DND-41 (cell line): ENCODE measurements at regions not wholly inside any gene's neighbourhood (a gene's known extent, or its start where the extent isn't known, plus 50 kb on each side); places are given as distances from the start of the nearest gene placed in this dataset.

Source experiments
- ATAC-seq: fragments of 200-7000 bp; cut with Tn5 transposase; 3 replicates; pipeline ENCODE4 v1.9.1; 2021; ENCODE audit warnings: low read depth; ENCODE audit not compliant: insufficient read depth
- DNase-seq: peaks from one replicate; pipeline ENCODE4 v3.0.0-alpha.2; 2020
- H2AFZ ChIP-seq: 2 replicates; pipeline ENCODE4 v1.6.0; 2012; ENCODE audit warnings: low read depth, low read length
- H3K27ac ChIP-seq: 2 replicates; pipeline ENCODE4 v1.5.1; 2012; ENCODE audit warnings: low read length, inconsistent platforms
- H3K27me3 ChIP-seq: fragments of 200-600 bp; sonication (generic); 2 replicates; pipeline ENCODE4 v1.6.0; 2012; ENCODE audit warnings: low read length, mild to moderate bottlenecking, inconsistent platforms; ENCODE audit not compliant: insufficient read depth, poor library complexity
- H3K36me3 ChIP-seq: 2 replicates; pipeline ENCODE4 v1.5.1; 2012; ENCODE audit warnings: low read length, inconsistent platforms; ENCODE audit not compliant: insufficient read depth
- H3K4me1 ChIP-seq: 2 replicates; pipeline ENCODE4 v1.5.1; 2012; ENCODE audit warnings: mild to moderate bottlenecking, low read length; ENCODE audit not compliant: insufficient read depth
- H3K4me2 ChIP-seq: 2 replicates; pipeline ENCODE4 v1.6.0; 2012; ENCODE audit warnings: mild to moderate bottlenecking, moderate library complexity, low read length, inconsistent platforms; ENCODE audit not compliant: insufficient read depth
- H3K4me3 ChIP-seq, 2 experiments: fragments of 200-600 bp in 1 of 2; shearing (Covaris generic) in 1 of 2; 2 replicates each; pipeline ENCODE4 v1.5.1; 2012 to 2016; ENCODE audit warnings: inconsistent platforms in 2 of 2, low read length in 2 of 2, mild to moderate bottlenecking in 2 of 2, low read depth in 1 of 2, moderate library complexity in 1 of 2
- H3K79me2 ChIP-seq: 2 replicates; pipeline ENCODE4 v1.6.0; 2012; ENCODE audit warnings: low read length, inconsistent platforms; ENCODE audit not compliant: insufficient read depth
- H3K9ac ChIP-seq: 2 replicates; pipeline ENCODE4 v1.6.0; 2012; ENCODE audit warnings: low read depth, mild to moderate bottlenecking, inconsistent platforms, low read length, moderate library complexity
- H3K9me3 ChIP-seq: 2 replicates; pipeline ENCODE4 v1.5.1; 2012; ENCODE audit warnings: low read length, moderate library complexity, mild to moderate bottlenecking, inconsistent platforms; ENCODE audit not compliant: insufficient read depth, severe bottlenecking
- H4K20me1 ChIP-seq: 2 replicates; pipeline ENCODE4 v1.6.0; 2012; ENCODE audit warnings: low read length; ENCODE audit not compliant: insufficient read depth
- CTCF ChIP-seq: IDR thresholded peaks from 2 replicates; pipeline ENCODE4 v1.5.1; 2012; ENCODE audit warnings: borderline replicate concordance, low read length, moderate library complexity, mild to moderate bottlenecking; ENCODE audit not compliant: poor library complexity, severe bottlenecking; ENCODE audit errors: extremely low read depth
- EZH2 ChIP-seq: IDR thresholded peaks from 3 replicates; pipeline ENCODE4 v1.6.1; 2012; ENCODE audit warnings: borderline replicate concordance, low read depth, mild to moderate bottlenecking, moderate library complexity, low read length, inconsistent platforms; ENCODE audit not compliant: severe bottlenecking

GRCh38 chrX:39841604-39842003, 256.2 kb downstream of the BCOR start:
- no peaks in the 10 kb centered on the region for H3K9me3 ChIP-seq
- no peak overlapping the region for H2AFZ ChIP-seq
- no peak overlapping the region for H3K4me3 ChIP-seq
- no peaks in the 10 kb centered on the region for H3K27me3 ChIP-seq
- no peak overlapping the region for H3K9ac ChIP-seq
- TF ChIP-seq EZH2 = no peak
- no peak for TF ChIP-seq CTCF
- H3K4me1 ChIP-seq = peaks cover 24% of the 10 kb centered on the region
- H3K27ac ChIP-seq = no peak overlapping the region
- no peak overlapping the region for H3K4me2 ChIP-seq
- H3K36me3 ChIP-seq = no peaks in the 10 kb centered on the region
- DNase-seq = no peak
- ATAC-seq = no peak
- no peaks in the 10 kb centered on the region for H4K20me1 ChIP-seq
- H3K79me2 ChIP-seq = no peaks in the 10 kb centered on the region

DNA sequence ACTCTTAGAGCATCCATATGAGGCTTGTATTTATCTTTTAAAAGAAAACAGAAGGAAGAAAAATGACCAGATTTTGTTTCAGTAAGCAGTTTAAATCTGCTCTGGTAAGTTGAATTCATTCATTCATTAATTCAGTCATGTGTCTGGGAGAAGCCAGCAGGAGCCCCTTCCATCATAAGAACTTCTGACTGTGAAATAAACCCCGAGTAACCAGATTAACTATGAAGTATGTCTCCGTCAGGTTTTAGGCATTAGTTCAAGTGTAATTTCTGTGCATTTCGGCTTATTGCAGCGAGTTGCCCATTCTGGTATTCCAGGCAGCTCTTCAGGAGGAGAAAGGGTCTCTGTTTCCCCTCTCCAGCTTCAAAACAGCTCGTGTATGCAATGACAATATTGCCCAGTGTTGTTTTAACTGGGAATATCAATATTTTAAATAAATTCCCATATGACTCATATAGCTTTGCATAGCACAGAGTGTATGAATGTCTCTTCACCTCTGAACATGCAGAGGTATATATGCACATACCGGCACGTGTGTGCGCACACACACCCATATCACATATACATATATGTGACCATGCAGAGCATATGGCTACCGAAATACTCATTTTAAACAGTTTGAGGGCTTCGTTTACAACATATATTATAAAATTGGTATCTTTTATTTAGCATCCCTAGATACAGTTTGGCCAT, 255.3 kb downstream of the BCOR start:
- no peak overlapping the region for H3K4me2 ChIP-seq

GRCh38 chrX:39843318-39843717, 254.4 kb downstream of the BCOR start:
- Histone ChIP-seq H3K9ac (no peak overlapping the region), H2AFZ (no peak overlapping the region), H4K20me1 (no peaks in the 10 kb centered on the region), H3K4me2 (no peak overlapping the region), H3K9me3 (no peaks in the 10 kb centered on the region), H3K27ac (no peak overlapping the region), H3K27me3 (no peaks in the 10 kb centered on the region), H3K79me2 (no peaks in the 10 kb centered on the region), H3K36me3 (no peaks in the 10 kb centered on the region), H3K4me3 (no peak overlapping the region), H3K4me1 (peaks cover 7% of the 10 kb centered on the region)
- no peak for TF ChIP-seq CTCF
- no peak for TF ChIP-seq EZH2
- no peak for ATAC-seq
- no peak for DNase-seq

More for the DNA sequence above, 255.3 kb downstream of the BCOR start:
- ATAC-seq = no peak
- Histone ChIP-seq H3K9ac (no peak overlapping the region), H4K20me1 (no peaks in the 10 kb centered on the region), H3K79me2 (no peaks in the 10 kb centered on the region), H3K27me3 (no peaks in the 10 kb centered on the region), H3K27ac (no peak overlapping the region), H3K36me3 (no peaks in the 10 kb centered on the region), H3K4me3 (no peak overlapping the region), H3K9me3 (no peaks in the 10 kb centered on the region), H3K4me1 (peaks cover 16% of the 10 kb centered on the region), H2AFZ (no peak overlapping the region)
- TF ChIP-seq CTCF (no peak), EZH2 (no peak)
- no peak for DNase-seq

- Histone ChIP-seq H3K9ac (no peak overlapping the region), H3K27ac (no peak overlapping the region), H3K4me2 (no peak overlapping the region), H3K4me3 (no peak overlapping the region), H3K4me1 (peaks cover 3% of the 10 kb centered on the region), H3K27me3 (no peaks in the 10 kb centered on the region), H2AFZ (no peak overlapping the region), H3K36me3 (no peaks in the 10 kb centered on the region), H3K79me2 (no peaks in the 10 kb centered on the region), H3K9me3 (no peaks in the 10 kb centered on the region), H4K20me1 (no peaks in the 10 kb centered on the region)
- ATAC-seq (no peak), DNase-seq (no peak)
- TF ChIP-seq EZH2 (no peak), CTCF (no peak)
Observed at GRCh38 chrX:39845233-39845632, 252.5 kb downstream of the BCOR start.
